IMR-90 (cell line): ENCODE measurements at regions not wholly inside any gene's neighbourhood (a gene's known extent, or its start where the extent isn't known, plus 50 kb on each side); places are given as distances from the start of the nearest gene placed in this dataset.

Experiments
- ATAC-seq: fragments of 200-7000 bp; cut with Tn5 transposase; 2 replicates; pipeline ENCODE4 v1.9.1; 2020; ENCODE audit warnings: low read depth, mild to moderate bottlenecking, moderate library complexity
- BruUV-seq: library from RNA; stranded (reverse); fragments of 400-500 nt; replicated peaks from 2 replicates; lab custom pipeline; 2021; lab: Mats Ljungman, UMichigan
- CTCF ChIA-PET: fragments of 300-600 bp; formaldehyde crosslinking; extraction: SDS; loops from one replicate; lab custom pipeline; 2021; ENCODE audit warnings: antibody characterized with exemption; lab: Yijun Ruan, JAX
- POLR2A ChIA-PET: fragments of 300-600 bp; sonication (Branson Sonifier 250); formaldehyde crosslinking; loops from one replicate; lab custom pipeline; 2022; ENCODE audit warnings: antibody characterized with exemption; ENCODE audit not compliant: unreplicated experiment; lab: Charles Lee
- DNase-seq: peaks from one replicate; pipeline ENCODE4 v3.0.0; 2013
- H2AFZ ChIP-seq: replicated peaks from 2 replicates; pipeline ENCODE3; 2013; ENCODE audit warnings: low read length, mild to moderate bottlenecking; ENCODE audit not compliant: poor library complexity
- H2AK5ac ChIP-seq: 2 replicates; pipeline ENCODE4 v1.6.1; 2013; ENCODE audit warnings: low read depth, low read length, inconsistent platforms
- H2AK9ac ChIP-seq: replicated peaks from 2 replicates; pipeline ENCODE3; 2013; ENCODE audit warnings: mild to moderate bottlenecking, low read depth, low read length, moderate library complexity; ENCODE audit not compliant: poor library complexity
- H2BK120ac ChIP-seq: 2 replicates; pipeline ENCODE4 v1.6.1; 2013; ENCODE audit warnings: low read depth, low read length, inconsistent platforms
- H2BK15ac ChIP-seq: 3 replicates; pipeline ENCODE4 v1.6.1; 2013; ENCODE audit warnings: low read depth, low read length, inconsistent platforms
- H2BK20ac ChIP-seq: 2 replicates; pipeline ENCODE4 v1.6.1; 2013; ENCODE audit warnings: low read depth, mild to moderate bottlenecking, inconsistent platforms, low read length, moderate library complexity
- H2BK5ac ChIP-seq: 2 replicates; pipeline ENCODE4 v1.6.1; 2013; ENCODE audit warnings: mild to moderate bottlenecking, low read depth, low read length, inconsistent platforms; ENCODE audit not compliant: poor library complexity, severe bottlenecking
- H3K14ac ChIP-seq: replicated peaks from 2 replicates; pipeline ENCODE4 v1.6.1; 2013; ENCODE audit warnings: low read depth, low read length, inconsistent platforms
- H3K18ac ChIP-seq: 2 replicates; pipeline ENCODE4 v1.6.1; 2013; ENCODE audit warnings: low read depth, low read length, control low read depth
- H3K23ac ChIP-seq: 2 replicates; pipeline ENCODE4 v1.6.1; 2013; ENCODE audit warnings: low read depth, low read length, inconsistent platforms
- H3K27ac ChIP-seq: 2 replicates; pipeline ENCODE4 v1.5.1; 2013; ENCODE audit warnings: mild to moderate bottlenecking, control low read depth, low read length; ENCODE audit not compliant: insufficient read depth
- H3K27me3 ChIP-seq: 2 replicates; pipeline ENCODE4 v1.6.1; 2013; ENCODE audit warnings: low read length; ENCODE audit not compliant: control insufficient read depth, insufficient read depth
- H3K36me3 ChIP-seq: 2 replicates; pipeline ENCODE4 v1.6.1; 2013; ENCODE audit warnings: low read length, mixed read lengths; ENCODE audit not compliant: control insufficient read depth, insufficient read depth
- H3K4ac ChIP-seq: 2 replicates; pipeline ENCODE4 v1.6.1; 2013; ENCODE audit warnings: low read depth, low read length, inconsistent platforms
- H3K4me1 ChIP-seq: 2 replicates; pipeline ENCODE4 v1.6.1; 2013; ENCODE audit warnings: low read length, mixed read lengths; ENCODE audit not compliant: control insufficient read depth, insufficient read depth
- H3K4me2 ChIP-seq: 2 replicates; pipeline ENCODE4 v1.6.1; 2013; ENCODE audit warnings: low read depth, mild to moderate bottlenecking, control low read depth, low read length, moderate library complexity
- H3K4me3 ChIP-seq: 2 replicates; pipeline ENCODE4 v1.5.1; 2013; ENCODE audit warnings: low read depth, mild to moderate bottlenecking, control low read depth, low read length, moderate library complexity; ENCODE audit not compliant: insufficient read depth
- H3K56ac ChIP-seq: 2 replicates; pipeline ENCODE4 v1.6.1; 2013; ENCODE audit warnings: low read length, inconsistent platforms; ENCODE audit not compliant: insufficient read depth; ENCODE audit errors: extremely low read depth
- H3K79me1 ChIP-seq, 2 experiments: 2 replicates each; pipeline ENCODE4 v1.6.1; 2013; ENCODE audit warnings: low read length in 2 of 2, inconsistent platforms in 1 of 2, low read depth in 1 of 2
- H3K9ac ChIP-seq: 2 replicates; pipeline ENCODE4 v1.6.1; 2013; ENCODE audit warnings: low read depth, low read length, control low read depth
- H3K9me1 ChIP-seq: 2 replicates; pipeline ENCODE4 v1.6.1; 2013; ENCODE audit warnings: low read length, inconsistent platforms; ENCODE audit not compliant: insufficient read depth
- H3K9me3 ChIP-seq: 2 replicates; pipeline ENCODE4 v1.6.1; 2013; ENCODE audit warnings: low read length; ENCODE audit not compliant: control insufficient read depth, insufficient read depth
- H4K20me1 ChIP-seq: 2 replicates; pipeline ENCODE4 v1.6.1; 2013; ENCODE audit warnings: low read length, inconsistent platforms; ENCODE audit not compliant: insufficient read depth
- H4K5ac ChIP-seq: 2 replicates; pipeline ENCODE4 v1.6.1; 2013; ENCODE audit warnings: mild to moderate bottlenecking, low read depth, low read length, control low read depth
- H4K8ac ChIP-seq, 2 experiments: 2 replicates each; pipeline ENCODE4 v1.6.1; 2013; ENCODE audit warnings: low read depth in 2 of 2, low read length in 2 of 2, control low read depth in 1 of 2, inconsistent platforms in 1 of 2
- H4K91ac ChIP-seq: 2 replicates; pipeline ENCODE4 v1.6.1; 2013; ENCODE audit warnings: low read depth, low read length, inconsistent platforms; ENCODE audit not compliant: insufficient read depth
- BHLHE40 ChIP-seq: fragments of 150-350 bp; IDR thresholded peaks from 2 replicates; pipeline ENCODE4 v1.6.1; 2016; ENCODE audit warnings: mild to moderate bottlenecking, low read depth, low read length
- CEBPB ChIP-seq: IDR thresholded peaks from 2 replicates; pipeline ENCODE4 v1.6.1; 2012; ENCODE audit warnings: low read depth, low read length, improper control_type of control experiment
- CHD1 ChIP-seq: IDR thresholded peaks from 2 replicates; pipeline ENCODE4 v1.6.1; 2012; ENCODE audit warnings: low read depth, low read length, improper control_type of control experiment
- FOS ChIP-seq: fragments of 150-350 bp; IDR thresholded peaks from 2 replicates; pipeline ENCODE4 v1.6.1; 2016; ENCODE audit warnings: low read depth, low read length
- MAFK ChIP-seq: IDR thresholded peaks from 2 replicates; pipeline ENCODE4 v1.6.1; 2012; ENCODE audit warnings: low read depth, low read length, improper control_type of control experiment
- MAZ ChIP-seq: IDR thresholded peaks from 2 replicates; pipeline ENCODE4 v1.6.1; 2012; ENCODE audit warnings: low read depth, mild to moderate bottlenecking, low read length, improper control_type of control experiment, moderate library complexity, borderline replicate concordance
- MXI1 ChIP-seq: IDR thresholded peaks from 2 replicates; pipeline ENCODE4 v1.6.1; 2012; ENCODE audit warnings: low read depth, mild to moderate bottlenecking, low read length, moderate library complexity, borderline replicate concordance
- NFE2L2 ChIP-seq: fragments of 150-350 bp; IDR thresholded peaks from 2 replicates; pipeline ENCODE4 v1.6.1; 2016; ENCODE audit warnings: low read depth, mild to moderate bottlenecking, low read length
- POLR2A ChIP-seq: IDR thresholded peaks from 2 replicates; pipeline ENCODE4 v1.6.1; 2012; ENCODE audit warnings: mild to moderate bottlenecking, low read depth, low read length
- RAD21 ChIP-seq: IDR thresholded peaks from 2 replicates; pipeline ENCODE4 v1.6.1; 2012; ENCODE audit warnings: low read length, improper control_type of control experiment
- RCOR1 ChIP-seq: IDR thresholded peaks from 2 replicates; pipeline ENCODE4 v1.6.1; 2012; ENCODE audit warnings: mild to moderate bottlenecking, low read length, improper control_type of control experiment; ENCODE audit not compliant: insufficient replicate concordance
- RFX5 ChIP-seq: IDR thresholded peaks from 2 replicates; pipeline ENCODE4 v1.8.0; 2012; ENCODE audit warnings: low read depth, mild to moderate bottlenecking, low read length, moderate library complexity
- SMC3 ChIP-seq: fragments of 150-350 bp; IDR thresholded peaks from 2 replicates; pipeline ENCODE4 v1.6.1; 2016; ENCODE audit warnings: low read depth, mild to moderate bottlenecking, antibody characterized with exemption, low read length, moderate library complexity
- WGBS, 2 experiments: methylation state at CpG; one replicate each; pipeline versions ENCODE4 v1.1.5 to v1.1.7; 2013; ENCODE audit warnings: missing lambda C conversion rate in 2 of 2; ENCODE audit not compliant: insufficient read length in 1 of 2; ENCODE audit errors: extremely low coverage in 2 of 2; 5-methylcytosine and 5-hydroxymethylcytosine counted together
- dilution Hi-C: fragments of 300-500 bp; cut with HindIII; formaldehyde crosslinking; loops from one replicate; pipeline ENCODE4 v1.14.3; 2018; ENCODE audit warnings: low sequenced_read_pairs; ENCODE audit not compliant: unreplicated experiment
- in situ Hi-C: fragments of 300-500 bp; cut with MboI; formaldehyde crosslinking; loops from 3 replicates; pipeline ENCODE4 v1.14.3; 2019; ENCODE audit warnings: low sequenced_read_pairs, inconsistent platforms, mixed read lengths
- intact Hi-C: fragments of 100-400 bp; cut with micrococcal nuclease; formaldehyde crosslinking; loops from 2 replicates; pipeline ENCODE4 v1.10.0; 2022
- TF ChIP-seq, protein P1 (sequence below): fragments of 150-350 bp; IDR thresholded peaks from 2 replicates; pipeline ENCODE4 v1.6.1; 2017; ENCODE audit warnings: mild to moderate bottlenecking, antibody characterized with exemption, low read length, low read depth
- TF ChIP-seq, protein P2 (sequence below): conservative IDR thresholded peaks from 2 replicates; pipeline ENCODE4 v1.5.1; 2012; ENCODE audit warnings: mild to moderate bottlenecking, low read depth, low read length, improper control_type of control experiment
- TF ChIP-seq, protein P3 (sequence below): fragments of 150-350 bp; IDR thresholded peaks from 2 replicates; pipeline ENCODE4 v1.6.1; 2016; ENCODE audit warnings: low read depth, mild to moderate bottlenecking, low read length, moderate library complexity, borderline replicate concordance

DNA sequence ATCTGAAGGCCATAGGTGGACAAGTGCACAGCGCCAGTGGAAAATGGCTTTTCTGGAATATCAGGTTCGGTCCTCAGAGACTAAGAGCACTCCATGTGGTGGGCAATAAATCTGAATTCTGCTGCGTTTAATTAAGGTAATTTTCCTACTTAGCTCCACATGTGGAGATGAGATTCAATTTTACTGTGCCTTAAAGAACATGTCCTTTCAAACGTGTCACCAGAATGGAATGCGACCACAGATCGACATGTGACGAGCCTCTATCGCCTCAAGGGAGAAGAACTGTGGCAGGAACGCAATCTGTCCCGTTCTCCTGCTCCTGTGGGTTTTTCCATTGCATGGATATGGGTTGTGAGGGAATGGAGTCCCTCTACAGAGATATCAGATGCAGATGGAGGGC lies 205.3 kb upstream of the ZNF32 start:
- no peak overlapping the region for H3K4me3 ChIP-seq
- no peak overlapping the region for H2AK5ac ChIP-seq
- H2BK5ac ChIP-seq: no peak overlapping the region
- H3K9me3 ChIP-seq: no peaks in the 10 kb centered on the region
- no peaks in the 10 kb centered on the region for H4K20me1 ChIP-seq
- H2AFZ ChIP-seq: no peak overlapping the region
- no TSS peak for BruUV-seq
- H3K18ac ChIP-seq: no peak overlapping the region
- no peak overlapping the region for H3K4me2 ChIP-seq
- H4K91ac ChIP-seq: no peak overlapping the region
- H2BK15ac ChIP-seq: no peak overlapping the region
- H4K8ac ChIP-seq: no peak overlapping the region
- H4K5ac ChIP-seq: no peak overlapping the region
- peak overlapping the region; percentile 77 for H3K14ac ChIP-seq
- no peak overlapping the region for H2AK9ac ChIP-seq
- H2BK20ac ChIP-seq: 0 out of 2 replicates have a peak overlapping the region, but pooled peaks have one; percentile 23
- peaks cover 6% of the 10 kb centered on the region for H3K4me1 ChIP-seq
- no peaks in the 10 kb centered on the region for H3K36me3 ChIP-seq
- H2BK120ac ChIP-seq: no peak overlapping the region; the same call in 1 of the 2 replicates
- DNase-seq (peak; percentile 22), ATAC-seq (no peak)
- H3K27me3 ChIP-seq: no peaks in the 10 kb centered on the region
- intact Hi-C loops (no loop called here), dilution Hi-C loops (no loop called here), in situ Hi-C loops (no loop called here)
- no peak overlapping the region for H3K56ac ChIP-seq
- no peaks in the 10 kb centered on the region for H3K79me1 ChIP-seq
- TF ChIP-seq CEBPB (no peak), RCOR1 (no peak), FOS (no peak), NFE2L2 (no peak), POLR2A (no peak), RAD21 (no peak), SMC3 (no peak), CHD1 (no peak), MAFK (no peak), RFX5 (no peak), MAZ (no peak), BHLHE40 (no peak), MXI1 (no peak)
- TF ChIP-seq, protein P1, sequence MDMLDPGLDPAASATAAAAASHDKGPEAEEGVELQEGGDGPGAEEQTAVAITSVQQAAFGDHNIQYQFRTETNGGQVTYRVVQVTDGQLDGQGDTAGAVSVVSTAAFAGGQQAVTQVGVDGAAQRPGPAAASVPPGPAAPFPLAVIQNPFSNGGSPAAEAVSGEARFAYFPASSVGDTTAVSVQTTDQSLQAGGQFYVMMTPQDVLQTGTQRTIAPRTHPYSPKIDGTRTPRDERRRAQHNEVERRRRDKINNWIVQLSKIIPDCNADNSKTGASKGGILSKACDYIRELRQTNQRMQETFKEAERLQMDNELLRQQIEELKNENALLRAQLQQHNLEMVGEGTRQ: no peak
- TF ChIP-seq, protein P2, sequence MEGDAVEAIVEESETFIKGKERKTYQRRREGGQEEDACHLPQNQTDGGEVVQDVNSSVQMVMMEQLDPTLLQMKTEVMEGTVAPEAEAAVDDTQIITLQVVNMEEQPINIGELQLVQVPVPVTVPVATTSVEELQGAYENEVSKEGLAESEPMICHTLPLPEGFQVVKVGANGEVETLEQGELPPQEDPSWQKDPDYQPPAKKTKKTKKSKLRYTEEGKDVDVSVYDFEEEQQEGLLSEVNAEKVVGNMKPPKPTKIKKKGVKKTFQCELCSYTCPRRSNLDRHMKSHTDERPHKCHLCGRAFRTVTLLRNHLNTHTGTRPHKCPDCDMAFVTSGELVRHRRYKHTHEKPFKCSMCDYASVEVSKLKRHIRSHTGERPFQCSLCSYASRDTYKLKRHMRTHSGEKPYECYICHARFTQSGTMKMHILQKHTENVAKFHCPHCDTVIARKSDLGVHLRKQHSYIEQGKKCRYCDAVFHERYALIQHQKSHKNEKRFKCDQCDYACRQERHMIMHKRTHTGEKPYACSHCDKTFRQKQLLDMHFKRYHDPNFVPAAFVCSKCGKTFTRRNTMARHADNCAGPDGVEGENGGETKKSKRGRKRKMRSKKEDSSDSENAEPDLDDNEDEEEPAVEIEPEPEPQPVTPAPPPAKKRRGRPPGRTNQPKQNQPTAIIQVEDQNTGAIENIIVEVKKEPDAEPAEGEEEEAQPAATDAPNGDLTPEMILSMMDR: no peak
- TF ChIP-seq, protein P3, sequence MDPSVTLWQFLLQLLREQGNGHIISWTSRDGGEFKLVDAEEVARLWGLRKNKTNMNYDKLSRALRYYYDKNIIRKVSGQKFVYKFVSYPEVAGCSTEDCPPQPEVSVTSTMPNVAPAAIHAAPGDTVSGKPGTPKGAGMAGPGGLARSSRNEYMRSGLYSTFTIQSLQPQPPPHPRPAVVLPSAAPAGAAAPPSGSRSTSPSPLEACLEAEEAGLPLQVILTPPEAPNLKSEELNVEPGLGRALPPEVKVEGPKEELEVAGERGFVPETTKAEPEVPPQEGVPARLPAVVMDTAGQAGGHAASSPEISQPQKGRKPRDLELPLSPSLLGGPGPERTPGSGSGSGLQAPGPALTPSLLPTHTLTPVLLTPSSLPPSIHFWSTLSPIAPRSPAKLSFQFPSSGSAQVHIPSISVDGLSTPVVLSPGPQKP: no peak
- ChIA-PET POLR2A (no interaction called here), CTCF (interaction anchor here (0.7 kb wide), 1 partner anchor 56 kb away, joined by 3 read pairs; no protein-coding TSS in a partner anchor)
- no peak overlapping the region for H3K27ac ChIP-seq
- H3K23ac ChIP-seq: no peak overlapping the region
- no peak overlapping the region for H3K9ac ChIP-seq
- H3K9me1 ChIP-seq: peaks cover 4% of the 10 kb centered on the region; the same call in 1 of the 2 replicates
- no peak overlapping the region for H3K4ac ChIP-seq
- 100% methylated on average over 2 of the region's 10 CpGs; no CpG with 5 or more reads in 1 of the 2 experiments for WGBS, 2 experiments
